Right ventricle myocardium inferior (tissue), 1 donor: ENCODE measurements at regions not wholly inside any gene's neighbourhood (a gene's known extent, or its start where the extent isn't known, plus 50 kb on each side); places are given as distances from the start of the nearest gene placed in this dataset.
"Not testable (repeated sequence)": the region's sequence is repeated elsewhere in the genome, so short reads cannot be mapped to it uniquely, and the experiment has no call there.

Source experiments
- ATAC-seq: fragments of 200-7000 bp; cut with Tn5 transposase; one replicate; pipeline ENCODE4 v1.9.1; 2020; ENCODE audit warnings: mild to moderate bottlenecking, moderate library complexity
- DNase-seq: peaks from one replicate; pipeline ENCODE4 v3.0.0; 2021; ENCODE audit errors: missing footprints
- intact Hi-C: fragments of 100-400 bp; cut with DNase I; formaldehyde crosslinking; loops from one replicate; pipeline ENCODE4 v1.11.0; 2022
- donor health status: DM: no; HTN: yes; CAD: no; lungs with severe emphysema.

GRCh38 chr4:38469410-38469809, 194.6 kb upstream of the KLF3 start:
- ATAC-seq (no peak), DNase-seq (no peak)
- intact Hi-C loops = no loop called here

DNA sequence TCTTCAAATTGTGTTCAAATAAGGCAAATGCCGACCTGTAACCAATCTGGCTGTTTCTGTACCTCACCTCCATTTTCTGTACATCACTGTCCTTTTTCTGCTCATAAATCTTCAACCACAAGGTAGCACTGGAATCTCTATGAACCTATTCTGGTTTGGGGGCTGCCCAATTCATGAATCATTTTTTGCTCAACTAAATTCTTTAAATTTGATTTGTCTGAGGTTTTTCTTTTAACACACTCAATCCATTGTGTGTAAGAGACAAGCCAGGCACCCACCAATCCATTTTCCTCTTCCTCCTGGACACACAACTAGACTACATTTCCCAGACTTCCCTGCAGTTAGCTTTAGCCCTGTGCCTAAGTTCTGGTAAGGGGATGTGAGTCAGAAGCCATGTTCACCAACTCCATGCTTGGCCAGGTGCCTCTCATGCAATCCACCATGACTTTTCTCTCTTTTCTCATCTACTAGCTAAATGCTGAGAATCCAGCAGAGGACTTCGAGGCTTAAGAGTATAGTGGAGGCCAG, 193.2 kb upstream of the KLF3 start:
- ATAC-seq (no peak), DNase-seq (no peak)
- intact Hi-C loops = no loop called here

GRCh38 chr4:38482696-38483095, 181.3 kb upstream of the KLF3 start:
- no peak for ATAC-seq
- no peak for DNase-seq
- intact Hi-C loops = no loop called here

DNA sequence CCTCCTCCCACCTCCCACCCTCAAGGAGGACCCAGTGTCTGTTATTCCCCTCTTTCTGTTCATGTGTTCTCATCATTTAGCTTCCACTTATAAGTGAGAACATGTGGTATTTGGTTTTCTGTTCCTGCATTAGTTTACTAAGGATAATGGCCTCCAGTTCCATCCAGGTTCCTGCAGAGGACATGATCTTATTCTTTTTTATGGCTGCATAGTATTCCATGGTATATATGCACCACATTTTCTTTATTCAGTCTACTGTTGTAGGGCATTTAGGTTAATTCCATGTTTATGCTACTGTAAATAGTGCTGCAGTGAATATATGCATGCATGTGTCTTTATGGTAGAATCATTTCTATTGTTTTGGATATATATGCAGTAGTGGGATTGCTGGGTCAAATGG, 180.4 kb upstream of the KLF3 start:
- DNase-seq, ATAC-seq, intact Hi-C loops: not testable (repeated sequence)

DNA sequence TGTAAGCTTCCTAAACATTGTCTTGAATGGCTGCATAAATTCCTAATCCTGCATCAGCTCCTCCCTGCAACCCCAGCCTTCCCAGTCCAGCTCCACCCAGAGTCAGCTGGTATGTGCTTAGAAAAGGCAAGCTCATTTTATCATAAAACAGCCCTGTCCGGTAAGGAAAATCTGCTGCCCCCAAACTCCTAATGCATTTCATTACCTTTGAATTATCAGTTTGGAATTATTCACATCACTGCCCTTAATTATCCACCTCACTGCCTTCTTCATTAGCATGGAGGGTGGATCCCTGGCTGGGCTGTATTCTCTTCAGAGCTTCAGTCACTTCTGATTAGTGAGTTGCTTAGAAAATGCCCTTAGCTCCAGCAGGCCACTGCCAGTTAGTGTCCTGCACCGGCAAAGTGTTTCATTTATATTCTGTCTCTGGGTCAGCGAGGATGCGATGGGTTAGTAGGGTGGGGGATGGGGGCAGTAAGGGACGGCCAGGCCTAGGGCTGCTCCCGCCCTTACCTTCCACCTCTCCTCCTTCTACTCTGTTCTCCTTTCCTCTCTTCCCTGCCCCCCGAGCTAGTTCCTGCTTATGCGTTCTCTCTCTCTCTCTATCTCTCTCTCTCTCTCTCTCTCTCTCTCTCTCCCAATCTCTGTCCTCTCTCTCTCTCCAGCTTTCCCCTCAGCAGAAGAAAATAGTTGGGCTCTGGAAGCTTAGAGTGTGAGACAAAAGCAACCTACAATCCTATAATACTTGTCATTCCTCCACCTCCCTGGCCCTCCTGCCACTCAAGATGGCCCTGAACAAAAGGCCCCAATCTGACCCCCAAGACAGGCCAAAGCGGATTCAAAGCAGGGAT, 174.8 kb upstream of the KLF3 start:
- no peak for DNase-seq
- intact Hi-C loops = no loop called here
- ATAC-seq = peak; percentile 53

DNA sequence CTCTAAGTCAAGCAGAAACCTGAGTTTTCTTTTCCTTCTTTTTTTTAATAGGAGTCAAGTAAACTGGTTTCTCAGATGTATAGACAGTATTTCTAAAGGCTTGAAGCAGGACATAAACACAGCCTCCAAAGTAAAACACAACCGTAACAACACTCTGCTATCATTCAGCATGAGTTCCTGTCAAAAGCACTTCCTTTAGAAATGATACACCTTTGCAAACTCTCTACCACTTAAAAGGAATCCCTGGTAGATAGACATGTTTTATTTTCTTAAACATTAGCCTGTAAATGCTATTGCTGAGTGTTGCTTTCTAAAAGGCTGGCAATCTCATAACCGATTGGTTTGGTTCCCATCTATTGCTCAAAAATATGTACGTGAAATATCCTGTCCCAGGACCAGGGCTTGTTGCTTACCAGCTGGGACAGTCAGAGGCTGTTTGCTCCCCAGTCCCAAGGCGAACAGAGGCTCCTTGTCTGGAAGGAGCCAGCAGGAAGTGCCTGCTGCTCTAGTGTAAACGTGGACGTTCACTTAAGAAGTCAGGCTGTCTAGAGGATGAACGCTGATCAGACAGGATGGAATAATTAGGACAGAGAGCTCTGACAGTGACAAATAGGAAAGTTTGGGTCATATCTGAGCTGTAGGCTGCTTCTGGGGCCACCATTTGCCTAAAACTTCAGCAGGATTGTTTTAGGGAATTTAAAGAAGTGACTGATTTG, 173.9 kb upstream of the KLF3 start:
- peak; percentile 92 for ATAC-seq
- intact Hi-C loops = no loop called here

GRCh38 chr4:38490753-38491446, 173.1 kb upstream of the KLF3 start:
- intact Hi-C loops = no loop called here
- DNase-seq (no peak), ATAC-seq (no peak)

More for the DNA sequence above, 173.9 kb upstream of the KLF3 start:
- no peak for DNase-seq

GRCh38 chr4:38491854-38492478, 172.0 kb upstream of the KLF3 start:
- intact Hi-C loops = no loop called here
- ATAC-seq (no peak), DNase-seq (no peak)

DNA sequence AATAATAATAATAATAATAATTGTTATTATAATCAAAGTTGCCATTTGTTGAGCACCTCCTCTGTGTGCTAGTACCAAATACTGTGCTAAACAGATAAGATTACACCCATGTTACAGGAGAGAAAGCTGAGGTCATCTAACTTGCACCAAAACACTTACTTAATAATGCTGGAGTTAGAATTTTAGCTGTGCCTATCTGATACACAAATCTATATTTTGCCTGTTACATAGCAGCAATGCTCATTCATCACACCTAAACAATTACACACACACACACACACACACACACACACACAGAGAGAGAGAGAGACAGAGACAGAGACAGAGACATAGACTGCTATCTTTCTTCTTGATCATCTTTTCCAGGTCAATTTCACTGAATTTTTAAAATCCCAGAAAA, 170.9 kb upstream of the KLF3 start:
- no peak for ATAC-seq
- DNase-seq = no peak
- intact Hi-C loops = no loop called here

- intact Hi-C loops = no loop called here
- DNase-seq (no peak), ATAC-seq (no peak)
Measured at GRCh38 chr4:38495446-38495845, 168.6 kb upstream of the KLF3 start.

GRCh38 chr4:38497121-38497520, 166.9 kb upstream of the KLF3 start:
- ATAC-seq (no peak), DNase-seq (no peak)
- intact Hi-C loops = no loop called here

- no peak for DNase-seq
- ATAC-seq = no peak
- intact Hi-C loops = no loop called here
Measured at GRCh38 chr4:38499101-38499500, 164.9 kb upstream of the KLF3 start.

GRCh38 chr4:38500433-38500832, 163.6 kb upstream of the KLF3 start:
- ATAC-seq = no peak
- no peak for DNase-seq
- intact Hi-C loops = no loop called here

GRCh38 chr4:38501698-38502097, 162.3 kb upstream of the KLF3 start:
- intact Hi-C loops = no loop called here
- DNase-seq (no peak), ATAC-seq (no peak)

GRCh38 chr4:38503689-38504395, 160.2 kb upstream of the KLF3 start:
- intact Hi-C loops = no loop called here
- DNase-seq (no peak), ATAC-seq (no peak)

- intact Hi-C loops = no loop called here
- no peak for ATAC-seq
- no peak for DNase-seq
Measured at GRCh38 chr4:38504396-38504715, 159.6 kb upstream of the KLF3 start.

DNA sequence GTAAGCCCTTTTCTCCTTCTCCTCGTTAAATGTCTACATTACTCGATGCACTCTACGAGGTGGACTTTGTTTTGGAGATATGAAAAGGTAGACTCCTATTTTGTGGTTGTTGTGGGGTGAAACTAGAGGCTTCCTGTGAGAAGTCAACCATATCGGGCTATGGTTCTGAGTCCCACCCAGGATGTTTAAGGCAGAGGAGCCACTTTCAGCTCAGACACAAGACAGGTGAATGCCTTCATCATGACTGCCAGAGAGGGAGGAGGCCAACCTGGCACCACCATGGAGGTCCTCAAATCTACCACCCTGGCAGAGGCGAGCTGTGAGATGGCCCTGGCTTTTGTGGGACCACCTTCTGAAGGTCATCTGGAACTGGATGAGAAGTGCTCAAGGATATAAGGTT, 154.4 kb upstream of the KLF3 start:
- DNase-seq (no peak), ATAC-seq (no peak)
- intact Hi-C loops = no loop called here

GRCh38 chr4:38510201-38510600, 153.8 kb upstream of the KLF3 start:
- intact Hi-C loops = no loop called here
- DNase-seq (no peak), ATAC-seq (no peak)

GRCh38 chr4:38511702-38512101, 152.3 kb upstream of the KLF3 start:
- ATAC-seq = no peak
- DNase-seq = no peak
- intact Hi-C loops = no loop called here
